Activated CD4-positive, alpha-beta T cell treated with anti-CD3 and anti-CD28 coated beads, Interleukin-2, amount 10 ng/mL, durations not matched to agents 7 days and 5 days (primary cell): ENCODE measurements at regions not wholly inside any gene's neighbourhood (a gene's known extent, or its start where the extent isn't known, plus 50 kb on each side); places are given as distances from the start of the nearest gene placed in this dataset.
"Not testable (repeated sequence)": the region's sequence is repeated elsewhere in the genome, so short reads cannot be mapped to it uniquely, and the experiment has no call there.

Source experiments
- CTCF ChIA-PET: fragments of 350-600 bp; sonication (Branson Sonifier 250); formaldehyde crosslinking; loops from one replicate; lab custom pipeline; 2021; ENCODE audit warnings: antibody characterized with exemption; lab: Charles Lee
- POLR2A ChIA-PET: fragments of 350-600 bp; sonication (Branson Sonifier 250); formaldehyde crosslinking; loops from one replicate; lab custom pipeline; 2021; ENCODE audit warnings: antibody characterized with exemption; lab: Charles Lee
- DNase-seq: peaks from one replicate; pipeline ENCODE4 v3.0.0-alpha.2; 2020
- H3K27ac Mint-ChIP-seq: one replicate; pipeline ENCODE4 v1.8.0; 2021; ENCODE audit warnings: mild to moderate bottlenecking, moderate library complexity, mixed read lengths
- H3K27me3 Mint-ChIP-seq: one replicate; pipeline ENCODE4 v1.8.0; 2021; ENCODE audit warnings: mixed read lengths
- H3K36me3 Mint-ChIP-seq: one replicate; pipeline ENCODE4 v1.8.0; 2021; ENCODE audit warnings: low read depth, mixed read lengths
- H3K4me1 Mint-ChIP-seq: one replicate; pipeline ENCODE4 v1.8.0; 2021; ENCODE audit warnings: mixed read lengths
- H3K4me3 Mint-ChIP-seq: one replicate; pipeline ENCODE4 v1.8.0; 2021; ENCODE audit warnings: mild to moderate bottlenecking, moderate library complexity, mixed read lengths
- H3K9me3 Mint-ChIP-seq: one replicate; pipeline ENCODE4 v1.8.0; 2021; ENCODE audit warnings: mixed read lengths

DNA sequence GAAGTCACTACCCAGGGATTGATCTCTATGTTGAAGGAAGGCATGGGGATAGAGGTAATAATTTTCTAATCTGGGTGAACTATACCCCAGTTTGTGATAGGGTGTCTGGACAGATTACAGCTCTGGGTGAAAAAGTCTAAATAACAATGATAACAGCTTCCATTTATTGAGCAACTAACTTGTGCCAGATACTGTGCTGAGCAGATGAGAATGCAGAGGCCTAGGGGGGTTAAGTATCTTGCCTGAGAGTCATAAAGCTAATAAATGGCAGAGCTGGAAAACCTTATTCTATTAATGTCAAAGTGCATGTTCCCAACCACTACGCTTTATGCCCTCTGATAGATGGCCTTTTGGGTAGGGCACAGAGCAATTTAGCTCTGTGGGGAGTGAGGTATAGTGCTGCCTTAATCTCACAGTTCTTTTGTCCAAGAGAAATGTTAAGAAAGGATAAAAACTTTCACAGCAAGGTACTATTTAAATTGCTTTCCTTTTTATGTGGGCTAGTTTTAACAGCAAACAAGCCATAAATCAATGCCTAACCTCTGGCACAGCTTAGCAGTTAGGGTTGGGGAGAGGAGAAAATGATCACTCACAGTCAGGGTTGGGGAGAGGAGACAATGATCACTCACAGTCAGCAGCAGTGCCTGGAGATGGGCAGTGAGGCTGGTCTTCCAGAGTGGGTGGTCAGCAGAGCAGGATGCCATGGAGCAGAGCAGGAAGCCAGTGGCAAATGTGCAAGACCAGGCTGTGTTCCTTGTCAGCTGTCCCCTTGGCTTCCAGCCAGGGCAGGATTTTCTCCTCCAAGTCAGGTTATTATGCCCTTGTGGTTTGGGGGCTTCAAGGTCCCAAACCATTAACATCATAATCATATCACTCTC lies 187.0 kb downstream of the CARTPT start:
- H3K9me3 Mint-ChIP-seq = no peaks in the 10 kb centered on the region
- ChIA-PET CTCF (no interaction called here), POLR2A (no interaction called here)
- H3K4me3 Mint-ChIP-seq = no peak overlapping the region
- no peak for DNase-seq
- H3K27me3 Mint-ChIP-seq = peaks cover 2% of the 10 kb centered on the region
- H3K27ac Mint-ChIP-seq = no peak overlapping the region
- no peaks in the 10 kb centered on the region for H3K36me3 Mint-ChIP-seq
- no peaks in the 10 kb centered on the region for H3K4me1 Mint-ChIP-seq

DNA sequence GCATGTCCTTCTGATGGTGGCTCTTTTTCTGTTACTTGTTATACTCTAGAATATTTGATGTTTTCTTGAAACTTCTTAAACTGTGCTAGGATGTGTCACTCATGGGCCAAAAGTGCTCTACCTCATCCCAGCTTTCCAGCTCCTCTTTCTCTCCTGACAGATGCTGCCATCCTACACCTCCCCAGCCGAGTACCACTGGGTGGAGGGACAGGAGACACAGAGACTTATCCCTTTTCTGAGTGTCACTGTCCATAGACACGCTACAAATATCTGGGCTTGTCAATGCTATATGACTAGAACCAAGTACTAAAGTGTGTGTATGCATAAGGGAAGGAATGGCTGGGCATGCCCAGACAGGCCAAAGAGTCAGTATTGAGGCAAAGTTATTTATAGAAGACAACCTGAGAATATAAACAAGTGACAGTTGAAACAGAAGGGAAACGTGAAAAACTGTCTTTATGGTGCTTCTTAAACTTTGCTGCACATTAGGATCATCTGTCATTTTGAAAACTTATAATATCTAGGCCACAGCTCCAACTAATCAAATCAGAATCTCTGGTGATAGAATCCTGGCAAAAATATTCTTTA lies 188.0 kb downstream of the CARTPT start:
- Mint-ChIP-seq H3K9me3 (no peaks in the 10 kb centered on the region), H3K27ac (no peak overlapping the region), H3K27me3 (peaks cover 2% of the 10 kb centered on the region), H3K4me3 (no peak overlapping the region), H3K36me3 (no peaks in the 10 kb centered on the region), H3K4me1 (no peaks in the 10 kb centered on the region)
- no peak for DNase-seq
- CTCF ChIA-PET = no interaction called here
- POLR2A ChIA-PET = no interaction called here

DNA sequence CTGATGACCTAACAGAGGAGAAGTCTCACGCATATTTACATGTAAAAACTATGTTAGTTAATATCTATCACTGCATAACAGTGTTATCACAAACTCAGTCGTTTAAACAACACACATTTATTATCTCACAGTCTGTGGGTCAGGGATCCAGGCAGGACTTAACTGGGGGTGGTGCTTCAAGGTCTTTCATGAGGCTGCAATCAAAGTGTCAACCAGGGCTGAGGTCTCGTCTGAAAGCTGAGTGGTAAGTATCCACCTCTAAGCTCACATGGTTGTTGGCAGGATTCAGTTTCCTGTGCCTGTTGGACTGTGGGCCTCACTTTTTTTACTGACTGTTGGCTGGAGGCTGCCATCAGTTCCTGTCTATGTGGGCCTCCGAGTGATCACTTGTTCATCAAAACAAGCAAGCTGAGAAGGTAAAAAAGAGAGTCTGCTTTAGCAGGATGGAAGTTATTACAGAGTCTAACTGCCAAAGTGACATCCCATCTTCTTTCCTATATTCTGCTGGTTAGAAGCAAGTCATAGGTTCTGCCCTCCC lies 188.6 kb downstream of the CARTPT start:
- no peak for DNase-seq
- Mint-ChIP-seq H3K4me3 (no peak overlapping the region), H3K36me3 (no peaks in the 10 kb centered on the region), H3K27ac (no peak overlapping the region), H3K27me3 (peaks cover 2% of the 10 kb centered on the region), H3K4me1 (no peaks in the 10 kb centered on the region), H3K9me3 (no peaks in the 10 kb centered on the region)
- ChIA-PET POLR2A (no interaction called here), CTCF (interaction anchor here (0.6 to 1.4 kb wide), 2 partner anchors 14 to 46 kb away, joined by 3 read pairs; no protein-coding TSS in a partner anchor)

DNA sequence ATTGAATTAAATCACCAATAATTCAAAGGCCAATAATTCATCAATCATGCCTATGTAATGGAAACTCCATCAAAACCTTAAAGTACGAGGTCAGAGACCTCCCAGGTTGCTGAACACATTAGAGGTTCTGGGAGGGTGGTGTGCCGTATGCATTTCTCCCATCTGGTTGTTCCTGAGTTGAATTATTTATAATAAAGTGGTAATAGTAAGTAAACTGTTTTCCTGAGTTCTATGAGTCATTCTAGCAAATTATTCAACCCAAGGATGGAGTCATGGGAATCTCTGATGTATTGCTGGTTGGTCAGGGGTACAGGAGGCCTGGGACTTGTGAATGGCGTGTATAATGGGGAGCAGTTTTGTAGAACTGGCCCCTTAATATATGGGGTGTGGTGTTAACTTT lies 191.7 kb downstream of the CARTPT start:
- H3K27me3 Mint-ChIP-seq = peaks cover 7% of the 10 kb centered on the region
- no peaks in the 10 kb centered on the region for H3K9me3 Mint-ChIP-seq
- CTCF ChIA-PET = interaction anchor here (0.6 kb wide), 1 partner anchor 104 kb away, joined by 3 read pairs; no protein-coding TSS in a partner anchor
- POLR2A ChIA-PET = no interaction called here
- H3K27ac Mint-ChIP-seq = no peak overlapping the region
- no peak for DNase-seq
- no peak overlapping the region for H3K4me3 Mint-ChIP-seq
- H3K4me1 Mint-ChIP-seq = no peaks in the 10 kb centered on the region
- H3K36me3 Mint-ChIP-seq = no peaks in the 10 kb centered on the region

DNA sequence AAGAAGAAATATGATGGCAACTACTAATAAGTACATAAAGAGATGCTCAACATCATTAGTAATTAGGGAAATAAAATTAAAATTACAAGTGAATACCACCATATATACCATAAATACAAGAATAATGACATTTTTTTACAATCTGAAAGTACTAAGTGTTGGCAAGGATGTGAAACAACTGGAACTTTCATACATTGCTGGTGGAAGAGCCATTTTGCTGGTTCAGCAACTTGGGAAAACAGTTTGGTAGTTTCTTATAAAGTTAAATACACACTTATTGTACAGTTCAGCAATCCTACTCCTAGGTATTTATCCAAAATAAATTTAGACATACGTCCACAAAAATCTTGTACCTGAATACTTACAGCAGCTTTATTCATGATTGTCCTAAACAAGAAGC lies 192.9 kb downstream of the CARTPT start:
- Mint-ChIP-seq H3K36me3 (no peaks in the 10 kb centered on the region), H3K9me3 (no peaks in the 10 kb centered on the region), H3K4me3 (no peak overlapping the region), H3K27ac (no peak overlapping the region), H3K27me3 (peaks cover 7% of the 10 kb centered on the region), H3K4me1 (no peaks in the 10 kb centered on the region)
- POLR2A ChIA-PET = no interaction called here
- CTCF ChIA-PET = no interaction called here
- DNase-seq = no peak

DNA sequence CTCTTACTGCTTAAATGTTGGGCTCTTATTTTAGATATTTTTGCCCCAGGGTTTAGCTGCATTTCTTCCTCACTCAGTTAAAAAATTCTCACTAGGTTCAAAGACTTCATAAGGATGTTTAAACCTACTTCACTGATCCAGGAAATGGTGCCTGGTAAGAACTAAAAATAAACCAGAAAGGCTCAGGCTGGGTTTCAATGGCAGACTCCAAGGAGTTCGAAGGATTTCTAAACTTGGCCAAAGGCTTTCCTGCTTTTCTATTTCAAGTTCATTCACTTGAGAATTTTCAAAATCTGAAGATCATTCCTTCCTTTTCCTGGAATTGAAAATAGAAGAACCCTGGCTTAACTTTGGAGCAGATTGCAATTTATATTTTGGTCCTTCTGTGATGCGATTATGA lies 193.0 kb upstream of the MAP1B start:
- Mint-ChIP-seq H3K36me3 (no peaks in the 10 kb centered on the region), H3K4me3 (no peak overlapping the region), H3K9me3 (no peaks in the 10 kb centered on the region), H3K4me1 (no peaks in the 10 kb centered on the region), H3K27ac (no peak overlapping the region), H3K27me3 (peaks cover 22% of the 10 kb centered on the region)
- no peak for DNase-seq
- ChIA-PET POLR2A (no interaction called here), CTCF (no interaction called here)

DNA sequence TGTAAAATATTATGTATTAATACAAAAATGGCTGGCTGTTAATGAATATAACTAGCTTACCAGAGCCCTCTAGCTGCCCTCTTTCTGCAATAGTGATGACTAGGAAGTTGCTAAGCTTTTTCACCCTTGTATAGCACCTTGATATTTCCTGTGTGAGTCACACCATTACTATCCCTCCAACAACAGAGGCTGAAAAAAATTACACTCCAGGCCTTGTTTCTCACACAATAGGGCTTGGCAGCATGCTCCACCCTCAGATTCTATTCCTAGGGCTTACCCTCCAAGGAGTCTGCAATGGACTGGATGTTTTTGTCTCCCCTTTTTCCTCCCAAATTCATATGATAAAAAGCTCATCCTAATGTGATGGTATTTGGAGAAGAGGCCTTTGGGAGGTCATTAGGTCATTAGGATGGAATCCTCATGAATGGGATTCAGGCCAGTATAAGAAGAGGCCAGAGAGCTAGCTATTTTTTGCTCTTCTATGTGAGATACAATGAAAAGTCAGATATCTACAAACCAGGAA lies 184.6 kb upstream of the MAP1B start:
- Mint-ChIP-seq H3K4me3 (no peak overlapping the region), H3K27ac (no peak overlapping the region), H3K4me1 (no peaks in the 10 kb centered on the region), H3K9me3 (peaks cover 3% of the 10 kb centered on the region), H3K36me3 (no peaks in the 10 kb centered on the region), H3K27me3 (peaks cover 29% of the 10 kb centered on the region)
- DNase-seq = no peak
- ChIA-PET POLR2A (no interaction called here), CTCF (no interaction called here)

DNA sequence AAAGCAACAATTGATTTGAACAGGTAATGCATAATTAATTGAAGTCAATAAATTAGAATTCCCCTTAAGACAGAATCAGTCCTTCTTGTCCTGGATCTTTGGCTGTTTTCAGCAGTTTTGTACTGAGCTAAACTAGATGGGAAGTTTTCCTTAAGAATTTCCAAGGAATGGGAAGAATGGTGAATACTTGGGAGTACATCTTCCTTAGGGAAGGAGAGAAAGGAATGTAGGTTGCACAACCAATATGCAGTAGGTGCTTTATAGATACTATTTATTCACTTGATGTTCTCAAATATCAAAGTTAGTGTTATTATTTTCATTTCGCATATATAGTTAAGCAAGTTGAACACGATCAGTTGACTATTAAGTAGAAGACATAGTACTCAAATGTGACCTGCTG lies 183.5 kb upstream of the MAP1B start:
- ChIA-PET POLR2A (no interaction called here), CTCF (no interaction called here)
- no peak for DNase-seq
- Mint-ChIP-seq H3K9me3 (peaks cover 3% of the 10 kb centered on the region), H3K36me3 (no peaks in the 10 kb centered on the region), H3K27ac (no peak overlapping the region), H3K4me3 (no peak overlapping the region), H3K27me3 (peaks cover 24% of the 10 kb centered on the region), H3K4me1 (no peaks in the 10 kb centered on the region)

DNA sequence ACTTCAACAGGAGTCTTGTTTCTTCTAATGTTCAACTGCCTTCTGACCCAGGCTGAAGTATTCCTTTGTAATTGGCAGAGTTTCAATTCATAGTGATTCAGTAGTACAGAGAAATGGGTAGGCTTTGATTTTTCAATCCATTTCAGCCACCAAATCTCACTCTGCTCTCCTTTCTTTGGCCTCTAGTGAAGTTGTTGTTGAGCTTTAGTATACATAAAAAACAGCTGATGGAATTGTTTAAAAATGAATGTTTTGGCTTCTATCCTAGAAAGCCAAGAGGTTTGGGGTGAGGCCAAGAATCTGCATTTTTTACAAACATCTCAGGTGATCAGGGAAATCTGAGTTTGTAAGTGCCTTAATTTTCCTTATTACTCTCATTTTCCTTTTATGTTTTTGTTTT lies 182.9 kb upstream of the MAP1B start:
- ChIA-PET POLR2A (no interaction called here), CTCF (no interaction called here)
- DNase-seq = no peak
- Mint-ChIP-seq H3K9me3 (peaks cover 3% of the 10 kb centered on the region), H3K27me3 (peaks cover 19% of the 10 kb centered on the region), H3K4me1 (no peaks in the 10 kb centered on the region), H3K27ac (no peak overlapping the region), H3K4me3 (no peak overlapping the region), H3K36me3 (no peaks in the 10 kb centered on the region)

DNA sequence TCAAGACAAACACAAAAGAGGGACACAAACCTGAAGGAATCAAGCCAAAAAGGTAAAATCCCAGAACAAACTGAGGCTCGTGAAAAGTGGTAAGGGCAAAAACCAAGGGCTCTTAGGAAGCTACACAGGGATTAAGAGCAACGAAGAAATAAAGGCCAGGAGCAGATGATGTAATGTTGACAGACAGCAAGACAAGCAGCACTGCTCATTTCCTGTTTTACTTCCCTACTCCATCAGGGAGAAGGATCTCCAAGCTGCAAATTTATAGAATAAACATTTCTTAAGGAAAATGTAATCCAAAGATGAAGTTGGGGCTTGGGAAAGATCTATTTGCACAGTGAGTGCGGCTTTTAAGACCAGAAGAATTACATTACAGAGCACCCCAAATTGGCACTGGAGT lies 182.3 kb upstream of the MAP1B start:
- H3K36me3 Mint-ChIP-seq = no peaks in the 10 kb centered on the region
- H3K4me3 Mint-ChIP-seq = no peak overlapping the region
- no peak overlapping the region for H3K27ac Mint-ChIP-seq
- H3K27me3 Mint-ChIP-seq = peaks cover 19% of the 10 kb centered on the region
- ChIA-PET POLR2A (no interaction called here), CTCF (no interaction called here)
- peaks cover 3% of the 10 kb centered on the region for H3K9me3 Mint-ChIP-seq
- no peaks in the 10 kb centered on the region for H3K4me1 Mint-ChIP-seq
- DNase-seq = no peak

DNA sequence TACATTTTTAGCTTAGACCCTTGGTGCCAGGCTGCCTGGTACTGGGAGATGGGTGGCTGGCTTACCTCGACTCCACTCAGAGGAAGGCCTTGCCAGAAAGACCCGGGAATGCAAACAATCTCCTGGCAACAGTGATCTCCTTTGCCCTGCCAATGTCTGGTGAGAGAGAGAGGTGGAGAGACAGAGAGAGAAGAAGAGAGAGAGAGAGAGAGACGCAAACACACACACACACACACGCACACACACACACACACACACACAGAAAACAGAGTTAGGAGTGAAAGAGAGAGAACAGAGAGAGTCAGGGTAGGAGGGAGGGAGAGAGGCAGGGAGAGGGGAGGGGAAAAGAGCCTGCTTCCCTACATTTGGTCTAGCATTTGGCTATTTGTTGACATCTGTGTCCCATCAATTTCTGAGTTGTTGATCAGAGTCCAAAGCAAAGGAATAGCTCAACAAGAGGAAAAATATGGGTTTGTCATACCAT lies 181.6 kb upstream of the MAP1B start:
- DNase-seq = no peak
- H3K4me1 Mint-ChIP-seq = no peaks in the 10 kb centered on the region
- H3K36me3 Mint-ChIP-seq = no peaks in the 10 kb centered on the region
- H3K4me3 Mint-ChIP-seq = no peak overlapping the region
- peaks cover 3% of the 10 kb centered on the region for H3K9me3 Mint-ChIP-seq
- ChIA-PET CTCF (no interaction called here), POLR2A (interaction anchor here (0.6 kb wide), 1 partner anchor 46 kb away, joined by 3 read pairs; no protein-coding TSS in a partner anchor)
- H3K27me3 Mint-ChIP-seq = peaks cover 18% of the 10 kb centered on the region
- no peak overlapping the region for H3K27ac Mint-ChIP-seq

DNA sequence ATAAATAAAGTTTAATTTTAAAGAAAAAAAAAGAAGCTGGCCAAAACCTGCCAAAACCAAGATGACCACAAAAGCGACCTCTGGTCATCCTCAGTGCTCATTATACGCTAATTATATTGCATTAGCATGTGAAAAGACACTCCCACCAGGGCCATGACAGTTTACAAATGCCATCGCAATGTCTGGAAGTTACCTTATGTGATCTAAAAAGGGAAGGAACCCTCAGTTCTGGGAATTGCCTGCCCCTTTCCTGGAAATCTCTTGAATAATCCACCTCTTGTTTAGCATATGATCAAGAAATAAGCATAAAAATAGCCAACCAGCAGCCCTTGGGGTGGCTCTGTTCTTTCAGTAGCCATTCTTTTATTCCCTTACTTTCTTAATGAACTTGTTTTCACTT lies 178.3 kb upstream of the MAP1B start:
- no peak for DNase-seq
- CTCF ChIA-PET = no interaction called here
- no peaks in the 10 kb centered on the region for H3K36me3 Mint-ChIP-seq
- POLR2A ChIA-PET = no interaction called here
- no peak overlapping the region for H3K4me3 Mint-ChIP-seq
- H3K27ac Mint-ChIP-seq = no peak overlapping the region
- H3K27me3 Mint-ChIP-seq = peaks cover 19% of the 10 kb centered on the region
- H3K9me3 Mint-ChIP-seq = peaks cover 3% of the 10 kb centered on the region
- H3K4me1 Mint-ChIP-seq = no peaks in the 10 kb centered on the region

DNA sequence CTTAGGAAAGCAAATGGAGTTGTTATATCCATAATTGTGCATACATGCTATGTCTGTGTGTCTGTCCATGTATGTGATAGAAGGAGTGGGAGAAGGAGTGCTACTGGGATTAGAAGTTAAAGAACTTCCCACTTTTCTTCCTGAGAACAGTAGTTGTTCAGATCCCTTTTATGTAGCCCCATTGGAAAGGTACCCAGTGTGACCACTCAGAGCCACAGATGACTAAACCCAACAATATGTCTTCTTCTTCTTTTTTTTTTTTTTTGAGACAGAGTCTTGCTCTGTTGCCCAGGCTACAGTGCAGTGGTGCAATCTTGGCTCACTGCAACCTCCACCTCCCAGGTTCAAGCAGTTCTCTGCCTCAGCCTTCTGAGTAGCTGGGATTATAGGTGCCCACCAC lies 176.7 kb upstream of the MAP1B start:
- H3K36me3 Mint-ChIP-seq, CTCF ChIA-PET, H3K4me3 Mint-ChIP-seq, H3K9me3 Mint-ChIP-seq, DNase-seq, H3K4me1 Mint-ChIP-seq, H3K27ac Mint-ChIP-seq, POLR2A ChIA-PET: not testable (repeated sequence)
- peaks cover 13% of the 10 kb centered on the region for H3K27me3 Mint-ChIP-seq
